OCI-LY7 (cell line): ENCODE measurements at regions not wholly inside any gene's neighbourhood (a gene's known extent, or its start where the extent isn't known, plus 50 kb on each side); places are given as distances from the start of the nearest gene placed in this dataset.

Experiments used
- BruUV-seq: library from RNA; stranded (reverse); fragments of 400-500 nt; replicated peaks from 2 replicates; lab custom pipeline; 2021; lab: Mats Ljungman, UMichigan
- CTCF ChIA-PET: fragments of 300-600 bp; sonication (Branson Sonifier 250); formaldehyde crosslinking; loops from one replicate; lab custom pipeline; 2022; ENCODE audit warnings: antibody characterized with exemption; ENCODE audit not compliant: unreplicated experiment; lab: Charles Lee
- POLR2A ChIA-PET: fragments of 300-600 bp; sonication (Branson Sonifier 250); formaldehyde crosslinking; loops from one replicate; lab custom pipeline; 2022; ENCODE audit warnings: antibody characterized with exemption; lab: Charles Lee
- DNase-seq: peaks from one replicate; pipeline ENCODE4 v3.0.0-alpha.2; 2015; ENCODE audit warnings: low spot score
- H2AFZ ChIP-seq: fragments of 200-600 bp; sonication (generic), shearing (Covaris generic); 2 replicates; pipeline ENCODE4 v1.6.1; 2014; ENCODE audit warnings: mild to moderate bottlenecking, antibody characterized with exemption, low read length, moderate library complexity
- H3K27ac ChIP-seq: fragments of 200-600 bp; sonication (generic); 2 replicates; pipeline ENCODE4 v1.5.1; 2014; ENCODE audit warnings: mixed run types, low read depth, mild to moderate bottlenecking, moderate library complexity, low read length, inconsistent platforms; ENCODE audit not compliant: poor library complexity, severe bottlenecking
- H3K36me3 ChIP-seq: fragments of 200-600 bp; sonication (generic); 2 replicates; pipeline ENCODE4 v1.6.1; 2014; ENCODE audit warnings: mild to moderate bottlenecking, antibody characterized with exemption, low read length, moderate library complexity, mixed read lengths; ENCODE audit not compliant: insufficient read depth
- H3K4me1 ChIP-seq: fragments of 200-600 bp; sonication (generic); 2 replicates; pipeline ENCODE4 v1.5.1; 2014; ENCODE audit warnings: mild to moderate bottlenecking, low read length; ENCODE audit not compliant: insufficient read depth, poor library complexity, severe bottlenecking
- H3K4me2 ChIP-seq: fragments of 200-600 bp; sonication (generic); 2 replicates; pipeline ENCODE4 v1.6.1; 2014; ENCODE audit warnings: mild to moderate bottlenecking, low read length
- H3K4me3 ChIP-seq: fragments of 200-600 bp; sonication (generic); 2 replicates; pipeline ENCODE4 v1.5.1; 2014; ENCODE audit warnings: mild to moderate bottlenecking, low read depth, low read length; ENCODE audit not compliant: poor library complexity, severe bottlenecking
- H3K79me2 ChIP-seq: fragments of 200-600 bp; sonication (generic); 2 replicates; pipeline ENCODE4 v1.6.1; 2016; ENCODE audit warnings: low read depth, mild to moderate bottlenecking, low read length, moderate library complexity, mixed read lengths; ENCODE audit not compliant: insufficient read depth
- H3K9me2 ChIP-seq: fragments of 200-600 bp; sonication (generic); 2 replicates; pipeline ENCODE4 v1.6.1; 2016; ENCODE audit warnings: mild to moderate bottlenecking, low read length, mixed read lengths; ENCODE audit not compliant: insufficient read depth
- H3K9me3 ChIP-seq: fragments of 200-600 bp; sonication (generic); 2 replicates; pipeline ENCODE4 v1.6.1; 2014; ENCODE audit warnings: mild to moderate bottlenecking, mixed run types, low read length, mixed read lengths
- H4K20me1 ChIP-seq: fragments of 200-600 bp; sonication (generic); 2 replicates; pipeline ENCODE4 v1.6.1; 2014; ENCODE audit warnings: mild to moderate bottlenecking, antibody characterized with exemption, low read length, moderate library complexity, mixed read lengths; ENCODE audit not compliant: insufficient read depth
- EZH2phosphoT487 ChIP-seq: fragments of 200-600 bp; sonication (generic); IDR thresholded peaks from 2 replicates; pipeline ENCODE4 v1.6.1; 2018; ENCODE audit warnings: low read depth, borderline replicate concordance, mild to moderate bottlenecking, mixed run types, antibody characterized with exemption, low read length, moderate library complexity, mixed read lengths
- intact Hi-C: fragments of 100-400 bp; cut with micrococcal nuclease; formaldehyde crosslinking; loops from one replicate; pipeline ENCODE4 v1.10.0; 2022; ENCODE audit not compliant: unreplicated experiment
- TF ChIP-seq, protein P1 (sequence below): fragments of 200-600 bp; sonication (generic); conservative IDR thresholded peaks from 2 replicates; pipeline ENCODE4 v1.5.1; 2014; ENCODE audit warnings: mild to moderate bottlenecking, antibody characterized with exemption, low read length, moderate library complexity, mixed read lengths

DNA sequence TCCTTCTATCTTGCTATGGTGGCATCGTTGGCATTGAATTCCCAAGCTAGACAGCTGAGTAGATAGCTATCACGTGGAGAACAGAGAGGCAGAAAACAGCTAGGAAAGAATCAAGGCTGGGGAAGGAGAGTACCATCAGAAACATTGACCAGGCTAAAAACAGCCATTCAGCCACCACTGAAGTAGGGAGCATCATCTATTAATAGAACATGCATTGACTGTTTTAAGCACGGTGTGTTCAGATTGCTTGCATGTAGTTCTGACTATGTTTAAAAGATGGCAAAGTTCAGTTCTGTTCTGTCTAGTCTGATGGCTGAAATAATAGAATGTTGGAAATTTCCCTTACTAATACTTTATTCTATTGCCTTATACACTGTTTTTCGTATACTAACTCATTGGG lies 413.0 kb downstream of the GABRB3 start:
- ChIA-PET CTCF (no interaction called here), POLR2A (no interaction called here)
- Histone ChIP-seq H3K4me1 (no peaks in the 10 kb centered on the region), H3K9me2 (no peaks in the 10 kb centered on the region), H2AFZ (no peak overlapping the region), H3K9me3 (no peaks in the 10 kb centered on the region), H3K4me2 (no peak overlapping the region), H3K4me3 (no peak overlapping the region), H3K27ac (no peak overlapping the region), H3K36me3 (no peaks in the 10 kb centered on the region), H3K79me2 (no peaks in the 10 kb centered on the region), H4K20me1 (no peaks in the 10 kb centered on the region)
- no peak for TF ChIP-seq EZH2phosphoT487
- TF ChIP-seq, protein P1, sequence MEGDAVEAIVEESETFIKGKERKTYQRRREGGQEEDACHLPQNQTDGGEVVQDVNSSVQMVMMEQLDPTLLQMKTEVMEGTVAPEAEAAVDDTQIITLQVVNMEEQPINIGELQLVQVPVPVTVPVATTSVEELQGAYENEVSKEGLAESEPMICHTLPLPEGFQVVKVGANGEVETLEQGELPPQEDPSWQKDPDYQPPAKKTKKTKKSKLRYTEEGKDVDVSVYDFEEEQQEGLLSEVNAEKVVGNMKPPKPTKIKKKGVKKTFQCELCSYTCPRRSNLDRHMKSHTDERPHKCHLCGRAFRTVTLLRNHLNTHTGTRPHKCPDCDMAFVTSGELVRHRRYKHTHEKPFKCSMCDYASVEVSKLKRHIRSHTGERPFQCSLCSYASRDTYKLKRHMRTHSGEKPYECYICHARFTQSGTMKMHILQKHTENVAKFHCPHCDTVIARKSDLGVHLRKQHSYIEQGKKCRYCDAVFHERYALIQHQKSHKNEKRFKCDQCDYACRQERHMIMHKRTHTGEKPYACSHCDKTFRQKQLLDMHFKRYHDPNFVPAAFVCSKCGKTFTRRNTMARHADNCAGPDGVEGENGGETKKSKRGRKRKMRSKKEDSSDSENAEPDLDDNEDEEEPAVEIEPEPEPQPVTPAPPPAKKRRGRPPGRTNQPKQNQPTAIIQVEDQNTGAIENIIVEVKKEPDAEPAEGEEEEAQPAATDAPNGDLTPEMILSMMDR = no peak
- no peak for DNase-seq
- BruUV-seq = no TSS peak
- intact Hi-C loops = no loop called here

DNA sequence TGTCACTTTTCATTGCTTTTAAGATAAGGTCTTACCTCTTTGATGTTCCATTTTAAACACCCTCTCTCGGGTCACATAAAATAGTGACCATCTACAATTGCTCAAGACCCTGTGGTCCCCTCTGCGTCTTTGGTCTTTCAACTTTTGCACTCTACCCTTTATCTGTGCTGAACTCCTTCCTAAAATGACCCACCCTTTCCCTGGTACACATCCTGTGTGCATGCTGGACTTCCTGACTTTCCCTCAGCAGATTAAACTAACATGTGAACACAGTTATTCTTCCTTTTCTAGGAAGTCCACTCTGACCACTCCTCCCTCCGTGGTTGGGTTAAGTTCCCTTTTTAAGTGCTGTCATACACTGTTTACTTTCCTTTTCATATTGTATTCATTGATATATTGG lies 414.2 kb downstream of the GABRB3 start:
- BruUV-seq = no TSS peak

DNA sequence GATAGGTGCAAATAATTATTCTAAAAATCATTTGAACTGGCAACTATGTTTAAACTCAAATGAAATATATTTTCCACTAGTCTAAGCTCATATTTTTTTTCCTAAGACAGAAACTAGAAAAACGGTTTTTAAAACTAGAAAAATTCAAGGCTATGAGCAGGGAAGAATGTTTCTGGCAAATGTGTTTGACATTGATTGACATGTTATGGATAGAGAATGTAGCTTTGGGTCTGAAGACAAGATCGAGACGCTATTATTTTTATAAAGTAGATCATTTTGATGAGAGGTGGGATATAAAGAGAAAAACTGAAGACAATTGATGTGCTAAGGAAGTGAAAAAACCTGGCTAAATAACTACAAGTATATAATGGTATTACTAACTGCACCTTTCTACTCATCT lies 415.2 kb downstream of the GABRB3 start:
- Histone ChIP-seq H3K4me2 (no peak overlapping the region), H3K36me3 (no peaks in the 10 kb centered on the region), H3K27ac (no peak overlapping the region), H3K4me3 (no peak overlapping the region), H3K9me3 (no peaks in the 10 kb centered on the region), H3K9me2 (no peaks in the 10 kb centered on the region), H3K4me1 (no peaks in the 10 kb centered on the region), H2AFZ (no peak overlapping the region), H4K20me1 (no peaks in the 10 kb centered on the region), H3K79me2 (no peaks in the 10 kb centered on the region)
- TF ChIP-seq EZH2phosphoT487 = no peak
- TF ChIP-seq, protein P1 = no peak
- POLR2A ChIA-PET = no interaction called here
- no TSS peak for BruUV-seq
- CTCF ChIA-PET = no interaction called here
- intact Hi-C loops = no loop called here
- no peak for DNase-seq

More for the DNA sequence above, 414.2 kb downstream of the GABRB3 start:
- Histone ChIP-seq H3K9me3 (no peaks in the 10 kb centered on the region), H3K9me2 (no peaks in the 10 kb centered on the region), H3K4me1 (no peaks in the 10 kb centered on the region), H2AFZ (no peak overlapping the region), H3K27ac (no peak overlapping the region), H3K36me3 (no peaks in the 10 kb centered on the region), H4K20me1 (no peaks in the 10 kb centered on the region), H3K4me2 (no peak overlapping the region), H3K79me2 (no peaks in the 10 kb centered on the region), H3K4me3 (no peak overlapping the region)
- no peak for TF ChIP-seq EZH2phosphoT487
- TF ChIP-seq, protein P1 = no peak
- CTCF ChIA-PET = no interaction called here
- POLR2A ChIA-PET = no interaction called here
- DNase-seq = no peak
- intact Hi-C loops = no loop called here
